ENCODE measurements at regions not wholly inside any gene's neighbourhood (a gene's known extent, or its start where the extent isn't known, plus 50 kb on each side); places are given as distances from the start of the nearest gene placed in this dataset.

GRCh38 chr3:144096016-144096415, 124.4 kb downstream of the DIPK2A start:
- no peak overlapping the region for H3K27ac Mint-ChIP-seq
- no peak for TF ChIP-seq CTCF (IDR thresholded peaks at IDR 0.05)
- no peaks in the 10 kb centered on the region for H3K4me1 Mint-ChIP-seq (ENCODE audit: low read depth)
- no peak overlapping the region for H3K4me3 Mint-ChIP-seq
- H3K27me3 Mint-ChIP-seq (ENCODE audit: insufficient read depth) = no peaks in the 10 kb centered on the region
- DNase-seq = no peak
- H3K9me3 Mint-ChIP-seq = peaks cover 29% of the 10 kb centered on the region
- peaks cover 4% of the 10 kb centered on the region for H3K36me3 Mint-ChIP-seq (ENCODE audit: low read depth)

DNA sequence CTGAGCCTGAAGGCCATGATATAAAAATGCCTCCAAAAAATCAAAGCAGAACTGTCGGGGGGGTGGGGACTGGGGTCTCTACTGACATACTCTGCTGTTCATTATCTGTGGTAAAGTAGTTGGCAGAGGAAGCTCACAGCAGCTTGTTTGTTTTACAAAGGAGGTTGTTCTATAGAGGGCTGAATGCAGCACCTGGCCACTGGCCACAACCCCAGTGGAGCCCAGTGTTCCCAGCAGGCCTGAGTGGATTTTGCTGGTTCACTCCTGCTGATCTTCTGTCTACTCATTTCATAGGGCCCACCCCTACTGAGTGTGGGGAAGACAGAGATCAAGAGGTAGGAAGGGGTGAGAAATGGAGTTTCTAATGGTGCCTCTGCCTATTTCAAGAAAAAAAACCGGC, 125.5 kb downstream of the DIPK2A start:
- Mint-ChIP-seq H3K36me3 (ENCODE audit: low read depth) (peaks cover 4% of the 10 kb centered on the region), H3K4me1 (ENCODE audit: low read depth) (no peaks in the 10 kb centered on the region), H3K9me3 (peaks cover 29% of the 10 kb centered on the region), H3K4me3 (no peak overlapping the region), H3K27ac (no peak overlapping the region), H3K27me3 (ENCODE audit: insufficient read depth) (no peaks in the 10 kb centered on the region)
- no peak for DNase-seq
- no peak for TF ChIP-seq CTCF (IDR thresholded peaks at IDR 0.05)

DNA sequence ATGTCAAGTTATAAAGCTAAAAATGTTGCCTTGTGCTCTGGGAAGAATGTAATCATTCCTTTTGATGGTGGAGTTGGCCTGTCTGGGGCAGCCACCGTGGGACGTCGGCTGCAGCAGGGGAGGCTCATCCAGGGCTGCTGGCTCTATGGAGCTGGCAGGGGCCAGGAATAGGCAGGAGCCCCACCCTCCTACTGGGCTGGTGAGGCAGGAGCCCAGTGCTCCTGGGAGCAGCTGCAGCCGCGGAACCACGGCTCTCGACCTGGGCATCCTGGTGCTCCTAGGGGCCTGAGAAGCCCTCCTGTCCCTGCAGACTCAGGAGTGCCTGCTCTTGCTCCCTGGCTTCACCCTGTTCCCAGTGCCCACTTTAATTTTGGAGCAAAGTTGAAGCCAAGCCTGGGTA, 127.1 kb downstream of the DIPK2A start:
- no peak for TF ChIP-seq CTCF (IDR thresholded peaks at IDR 0.05)
- Mint-ChIP-seq H3K27ac (no peak overlapping the region), H3K36me3 (ENCODE audit: low read depth) (peaks cover 4% of the 10 kb centered on the region), H3K9me3 (peaks cover 29% of the 10 kb centered on the region), H3K4me3 (no peak overlapping the region), H3K27me3 (ENCODE audit: insufficient read depth) (no peaks in the 10 kb centered on the region), H3K4me1 (ENCODE audit: low read depth) (no peaks in the 10 kb centered on the region)
- no peak for DNase-seq

DNA sequence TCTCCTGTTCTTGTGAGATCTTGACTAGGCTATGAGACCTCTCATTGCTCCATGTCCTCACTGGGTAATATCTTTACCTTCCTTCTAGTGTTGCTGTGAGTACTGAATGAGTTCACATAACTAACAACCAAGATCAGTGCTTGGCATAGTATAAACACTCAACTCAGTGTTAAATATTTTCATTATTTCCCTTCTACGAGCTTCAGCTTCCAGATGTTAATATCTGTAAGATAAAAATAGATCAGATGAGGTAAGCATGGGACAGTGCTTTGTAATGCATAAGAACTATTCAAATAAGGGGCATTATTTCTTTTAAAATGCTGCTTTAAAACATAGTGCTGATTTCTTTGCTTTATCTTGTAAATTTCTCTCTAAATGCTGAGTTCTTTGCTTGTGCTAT, 130.8 kb downstream of the DIPK2A start:
- Mint-ChIP-seq H3K4me3 (no peak overlapping the region), H3K36me3 (ENCODE audit: low read depth) (no peaks in the 10 kb centered on the region), H3K27ac (no peak overlapping the region), H3K9me3 (peaks cover 17% of the 10 kb centered on the region), H3K27me3 (ENCODE audit: insufficient read depth) (no peaks in the 10 kb centered on the region), H3K4me1 (ENCODE audit: low read depth) (no peaks in the 10 kb centered on the region)
- DNase-seq = no peak
- no peak for TF ChIP-seq CTCF (IDR thresholded peaks at IDR 0.05)

- Mint-ChIP-seq H3K4me1 (ENCODE audit: low read depth) (no peaks in the 10 kb centered on the region), H3K27ac (no peak overlapping the region)
Measured at GRCh38 chr3:144104186-144104585, 132.6 kb downstream of the DIPK2A start.

More at GRCh38 chr3:144104186-144104585, 132.6 kb downstream of the DIPK2A start:
- H3K36me3 Mint-ChIP-seq (ENCODE audit: low read depth) = no peaks in the 10 kb centered on the region
- peaks cover 11% of the 10 kb centered on the region for H3K9me3 Mint-ChIP-seq
- no peak for TF ChIP-seq CTCF (IDR thresholded peaks at IDR 0.05)
- no peak overlapping the region for H3K4me3 Mint-ChIP-seq
- no peak for DNase-seq
- H3K27me3 Mint-ChIP-seq (ENCODE audit: insufficient read depth) = no peaks in the 10 kb centered on the region
